Mononuclear cell (primary cell): ENCODE measurements at regions not wholly inside any gene's neighbourhood (a gene's known extent, or its start where the extent isn't known, plus 50 kb on each side); places are given as distances from the start of the nearest gene placed in this dataset.
"Not testable (repeated sequence)": the region's sequence is repeated elsewhere in the genome, so short reads cannot be mapped to it uniquely, and the experiment has no call there.

Source experiments
- H3K27me3 ChIP-seq: 2 replicates; pipeline ENCODE4 v1.6.0; 2011; ENCODE audit warnings: low read length, control low read depth; ENCODE audit not compliant: insufficient read depth
- H3K4me1 ChIP-seq: 2 replicates; pipeline ENCODE4 v1.5.1; 2011; ENCODE audit warnings: mild to moderate bottlenecking, low read length, control low read depth; ENCODE audit not compliant: insufficient read depth
- H3K4me3 ChIP-seq: 2 replicates; pipeline ENCODE4 v1.5.1; 2011; ENCODE audit warnings: mild to moderate bottlenecking, low read length, moderate library complexity
- H3K9me3 ChIP-seq: 2 replicates; pipeline ENCODE4 v1.5.1; 2011; ENCODE audit warnings: low read depth, mild to moderate bottlenecking, control low read depth, low read length

- H3K4me1 ChIP-seq, H3K4me3 ChIP-seq: not testable (repeated sequence)
Observed at GRCh38 chr2:177008662-177009061, 203.9 kb upstream of the HNRNPA3 start.

GRCh38 chr2:177010146-177010545 is 202.4 kb upstream of the HNRNPA3 start:
- Histone ChIP-seq H3K27me3 (no peaks in the 10 kb centered on the region), H3K9me3 (no peaks in the 10 kb centered on the region), H3K4me1 (no peaks in the 10 kb centered on the region), H3K4me3 (no peak overlapping the region)

More at GRCh38 chr2:177008662-177009061, 203.9 kb upstream of the HNRNPA3 start:
- H3K27me3 ChIP-seq, H3K9me3 ChIP-seq: not testable (repeated sequence)

- H3K4me1 ChIP-seq, result no peaks in the 10 kb centered on the region
- no peaks in the 10 kb centered on the region for H3K27me3 ChIP-seq
- H3K9me3 ChIP-seq, result no peaks in the 10 kb centered on the region
- no peak overlapping the region for H3K4me3 ChIP-seq
Observed at GRCh38 chr2:177010861-177011260, 201.7 kb upstream of the HNRNPA3 start.

- Histone ChIP-seq H3K27me3 (no peaks in the 10 kb centered on the region), H3K9me3 (no peaks in the 10 kb centered on the region), H3K4me3 (no peak overlapping the region), H3K4me1 (no peaks in the 10 kb centered on the region)
Observed at GRCh38 chr2:177014946-177015345, 197.6 kb upstream of the HNRNPA3 start.

- H3K4me3 ChIP-seq, result no peak overlapping the region
- no peaks in the 10 kb centered on the region for H3K4me1 ChIP-seq
- H3K27me3 ChIP-seq, result no peaks in the 10 kb centered on the region
- no peaks in the 10 kb centered on the region for H3K9me3 ChIP-seq
Observed at GRCh38 chr2:177015356-177015923, 197.2 kb upstream of the HNRNPA3 start.

GRCh38 chr2:177020524-177021119 is 192.0 kb upstream of the HNRNPA3 start:
- Histone ChIP-seq H3K4me1 (no peaks in the 10 kb centered on the region), H3K4me3 (no peak overlapping the region), H3K9me3 (no peaks in the 10 kb centered on the region), H3K27me3 (no peaks in the 10 kb centered on the region)

GRCh38 chr2:177021706-177022343 is 190.8 kb upstream of the HNRNPA3 start:
- Histone ChIP-seq H3K4me3 (no peak overlapping the region), H3K27me3 (no peaks in the 10 kb centered on the region)

GRCh38 chr2:177024765-177025164 is 187.8 kb upstream of the HNRNPA3 start:
- H3K9me3 ChIP-seq, result no peaks in the 10 kb centered on the region
- no peaks in the 10 kb centered on the region for H3K27me3 ChIP-seq
- no peaks in the 10 kb centered on the region for H3K4me1 ChIP-seq
- no peak overlapping the region for H3K4me3 ChIP-seq

More at GRCh38 chr2:177021706-177022343, 190.8 kb upstream of the HNRNPA3 start:
- Histone ChIP-seq H3K9me3 (no peaks in the 10 kb centered on the region), H3K4me1 (no peaks in the 10 kb centered on the region)

- Histone ChIP-seq H3K9me3 (no peaks in the 10 kb centered on the region), H3K4me1 (no peaks in the 10 kb centered on the region), H3K27me3 (no peaks in the 10 kb centered on the region), H3K4me3 (no peak overlapping the region)
Observed at GRCh38 chr2:177026253-177026652, 186.3 kb upstream of the HNRNPA3 start.

- H3K4me3 ChIP-seq, result no peak overlapping the region
Observed at GRCh38 chr2:177026956-177027355, 185.6 kb upstream of the HNRNPA3 start.

GRCh38 chr2:177028296-177028695 is 184.3 kb upstream of the HNRNPA3 start:
- H3K4me3 ChIP-seq, result no peak overlapping the region
- no peaks in the 10 kb centered on the region for H3K4me1 ChIP-seq
- no peaks in the 10 kb centered on the region for H3K27me3 ChIP-seq
- no peaks in the 10 kb centered on the region for H3K9me3 ChIP-seq

More at GRCh38 chr2:177026956-177027355, 185.6 kb upstream of the HNRNPA3 start:
- no peaks in the 10 kb centered on the region for H3K4me1 ChIP-seq
- no peaks in the 10 kb centered on the region for H3K27me3 ChIP-seq
- no peaks in the 10 kb centered on the region for H3K9me3 ChIP-seq

- Histone ChIP-seq H3K9me3 (no peaks in the 10 kb centered on the region), H3K27me3 (no peaks in the 10 kb centered on the region), H3K4me3 (no peak overlapping the region), H3K4me1 (no peaks in the 10 kb centered on the region)
Observed at GRCh38 chr2:177029075-177029474, 183.5 kb upstream of the HNRNPA3 start.

- H3K4me3 ChIP-seq, result no peak overlapping the region
- H3K4me1 ChIP-seq, result no peaks in the 10 kb centered on the region
- no peaks in the 10 kb centered on the region for H3K9me3 ChIP-seq
- H3K27me3 ChIP-seq, result no peaks in the 10 kb centered on the region
Observed at GRCh38 chr2:177029501-177029900, 183.1 kb upstream of the HNRNPA3 start.

GRCh38 chr2:177029901-177030300 is 182.7 kb upstream of the HNRNPA3 start:
- no peaks in the 10 kb centered on the region for H3K27me3 ChIP-seq
- H3K4me1 ChIP-seq, result no peaks in the 10 kb centered on the region
- H3K9me3 ChIP-seq, result no peaks in the 10 kb centered on the region
- H3K4me3 ChIP-seq, result no peak overlapping the region

GRCh38 chr2:177030451-177031105 is 182.0 kb upstream of the HNRNPA3 start:
- H3K9me3 ChIP-seq, result no peaks in the 10 kb centered on the region
- no peaks in the 10 kb centered on the region for H3K27me3 ChIP-seq
- no peak overlapping the region for H3K4me3 ChIP-seq
- no peaks in the 10 kb centered on the region for H3K4me1 ChIP-seq
